Epithelial cell of esophagus (primary cell): ENCODE measurements at regions not wholly inside any gene's neighbourhood (a gene's known extent, or its start where the extent isn't known, plus 50 kb on each side); places are given as distances from the start of the nearest gene placed in this dataset.

Source experiments
- DNase-seq: peaks from one replicate; pipeline ENCODE4 v3.0.0; 2010; ENCODE audit warnings: low read depth
- H3K4me3 ChIP-seq: 2 replicates; pipeline ENCODE4 v1.5.1; 2011; ENCODE audit warnings: mild to moderate bottlenecking, low read length, control low read depth
- TF ChIP-seq, protein P1 (sequence below): IDR thresholded peaks from 2 replicates; pipeline ENCODE4 v1.5.1; 2011; ENCODE audit warnings: low read depth, mild to moderate bottlenecking, low read length, control low read depth, inconsistent platforms; ENCODE audit not compliant: insufficient read depth; ENCODE audit errors: missing control alignments

DNA sequence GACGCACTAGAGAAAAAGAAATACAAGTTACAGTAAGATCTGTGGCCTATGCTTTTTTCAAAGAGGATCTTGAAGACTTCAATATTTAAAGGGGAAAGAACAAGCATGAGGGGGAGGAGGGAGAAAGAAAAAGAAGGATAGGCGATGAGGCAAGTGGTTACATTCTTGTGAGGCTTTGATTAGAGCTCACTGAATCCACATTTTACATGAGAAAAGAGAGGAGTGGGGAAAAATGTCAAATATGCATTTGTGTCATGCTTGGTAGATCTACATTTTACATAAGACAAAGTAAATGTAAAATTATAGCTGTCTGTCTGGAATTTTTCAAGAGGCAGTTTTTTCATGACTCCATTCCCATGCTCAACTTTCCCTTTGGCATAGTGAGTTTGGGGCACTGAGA, 965.9 kb downstream of the FSTL5 start:
- TF ChIP-seq, protein P1, sequence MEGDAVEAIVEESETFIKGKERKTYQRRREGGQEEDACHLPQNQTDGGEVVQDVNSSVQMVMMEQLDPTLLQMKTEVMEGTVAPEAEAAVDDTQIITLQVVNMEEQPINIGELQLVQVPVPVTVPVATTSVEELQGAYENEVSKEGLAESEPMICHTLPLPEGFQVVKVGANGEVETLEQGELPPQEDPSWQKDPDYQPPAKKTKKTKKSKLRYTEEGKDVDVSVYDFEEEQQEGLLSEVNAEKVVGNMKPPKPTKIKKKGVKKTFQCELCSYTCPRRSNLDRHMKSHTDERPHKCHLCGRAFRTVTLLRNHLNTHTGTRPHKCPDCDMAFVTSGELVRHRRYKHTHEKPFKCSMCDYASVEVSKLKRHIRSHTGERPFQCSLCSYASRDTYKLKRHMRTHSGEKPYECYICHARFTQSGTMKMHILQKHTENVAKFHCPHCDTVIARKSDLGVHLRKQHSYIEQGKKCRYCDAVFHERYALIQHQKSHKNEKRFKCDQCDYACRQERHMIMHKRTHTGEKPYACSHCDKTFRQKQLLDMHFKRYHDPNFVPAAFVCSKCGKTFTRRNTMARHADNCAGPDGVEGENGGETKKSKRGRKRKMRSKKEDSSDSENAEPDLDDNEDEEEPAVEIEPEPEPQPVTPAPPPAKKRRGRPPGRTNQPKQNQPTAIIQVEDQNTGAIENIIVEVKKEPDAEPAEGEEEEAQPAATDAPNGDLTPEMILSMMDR: no peak
- no peak overlapping the region for H3K4me3 ChIP-seq
- DNase-seq: no peak

DNA sequence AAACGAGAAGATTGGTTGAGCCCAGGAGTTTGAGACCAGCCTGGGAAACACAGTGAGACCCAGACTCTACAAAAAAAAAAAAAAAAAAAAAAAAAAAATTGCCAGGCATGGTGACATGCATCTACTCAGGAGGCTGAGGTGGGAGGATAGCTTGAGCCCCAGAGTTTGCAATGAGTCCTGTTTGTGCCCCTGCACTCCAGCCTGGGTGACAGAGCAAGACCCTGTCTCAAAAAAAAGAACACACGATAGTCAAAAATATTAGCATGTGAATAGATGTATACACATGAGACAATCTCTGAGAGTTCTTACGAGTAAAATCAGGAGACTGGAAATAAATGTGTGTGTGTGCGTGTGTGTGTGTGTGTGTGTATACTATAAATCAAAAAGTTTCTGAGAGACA, 966.3 kb downstream of the FSTL5 start:
- TF ChIP-seq, protein P1: no peak
- no peak overlapping the region for H3K4me3 ChIP-seq
- DNase-seq: no peak

DNA sequence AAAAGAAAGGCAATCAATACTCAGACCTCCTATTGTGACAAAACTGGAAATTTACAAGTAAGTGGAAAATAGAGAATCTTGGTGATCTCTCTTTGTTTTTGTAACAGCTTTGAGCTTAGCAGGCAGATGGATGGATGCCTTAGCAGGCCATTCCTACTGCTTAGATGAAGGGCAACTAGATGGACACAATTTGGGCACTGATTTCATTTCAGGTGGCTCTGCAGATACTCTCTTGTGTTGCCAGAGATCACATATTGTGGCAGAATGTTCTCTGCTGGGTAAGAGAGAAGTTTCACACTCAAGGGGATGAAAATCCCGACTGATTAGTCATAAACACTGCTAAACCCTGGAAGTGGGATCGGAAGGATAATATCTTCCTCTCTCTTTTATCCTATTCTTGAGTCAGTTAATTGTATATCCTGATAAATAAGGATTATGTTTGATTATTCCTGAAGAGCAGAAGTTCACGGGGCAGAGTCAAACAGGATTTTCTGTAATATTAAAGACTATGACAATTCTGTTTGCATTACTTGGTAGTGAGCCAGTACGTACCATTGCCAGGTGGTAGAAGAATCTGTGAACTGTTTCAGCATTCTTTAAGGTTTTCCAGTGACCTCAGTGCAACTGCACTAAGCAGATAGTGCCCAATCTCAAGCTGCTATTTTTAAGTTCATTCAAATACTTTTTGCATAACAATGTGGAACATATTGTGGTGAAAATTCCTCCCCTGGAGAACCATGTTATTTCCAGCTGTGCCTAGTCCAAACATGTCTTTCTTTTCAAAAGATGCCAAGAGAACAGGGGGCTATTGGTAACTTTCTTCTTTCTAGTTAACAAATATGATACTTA, 974.3 kb downstream of the FSTL5 start:
- no peak overlapping the region for H3K4me3 ChIP-seq
- TF ChIP-seq, protein P1: no peak

DNA sequence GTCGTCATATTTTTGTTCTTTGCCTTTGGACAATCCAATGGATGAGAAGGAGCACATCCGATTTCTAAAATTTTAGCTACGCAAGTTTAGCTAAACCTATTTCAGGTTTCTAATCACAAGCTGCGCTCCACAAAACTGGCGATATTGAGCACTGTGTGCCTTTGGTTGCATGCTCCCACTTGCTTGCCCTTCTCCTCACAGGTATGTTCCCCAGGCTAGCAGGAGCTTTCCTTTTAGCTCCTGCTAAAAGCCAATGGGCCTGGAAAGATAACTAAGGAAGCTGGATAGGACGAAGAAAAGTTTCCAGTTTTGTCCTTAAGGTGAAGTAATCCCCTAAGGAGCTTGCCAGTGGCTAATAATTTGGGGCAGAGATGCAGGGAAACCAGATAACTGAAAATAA, 975.2 kb downstream of the FSTL5 start:
- no peak for DNase-seq
- H3K4me3 ChIP-seq: no peak overlapping the region
- TF ChIP-seq, protein P1: no peak

More for the DNA sequence above, 974.3 kb downstream of the FSTL5 start:
- DNase-seq: peak; percentile 16

DNA sequence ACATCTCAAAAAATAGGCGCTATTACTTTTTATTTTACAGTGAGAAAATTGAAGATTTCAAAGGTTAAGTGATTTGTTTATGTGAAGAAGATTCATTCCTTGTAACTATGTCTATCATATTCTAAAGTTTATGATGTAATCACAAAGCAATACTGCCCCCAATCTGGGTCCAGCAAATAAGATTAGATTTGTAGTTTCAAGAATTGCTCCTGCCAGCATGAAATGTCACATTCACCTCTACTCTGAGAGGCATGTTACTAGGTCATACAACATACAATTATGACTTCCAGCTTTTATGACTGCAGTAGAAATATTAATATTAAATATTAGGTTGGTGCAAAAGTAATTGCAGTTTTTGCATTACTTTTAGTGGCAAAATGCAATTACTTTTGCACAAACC, 976.2 kb downstream of the FSTL5 start:
- H3K4me3 ChIP-seq: no peak overlapping the region
- TF ChIP-seq, protein P1: no peak
- DNase-seq: no peak

DNA sequence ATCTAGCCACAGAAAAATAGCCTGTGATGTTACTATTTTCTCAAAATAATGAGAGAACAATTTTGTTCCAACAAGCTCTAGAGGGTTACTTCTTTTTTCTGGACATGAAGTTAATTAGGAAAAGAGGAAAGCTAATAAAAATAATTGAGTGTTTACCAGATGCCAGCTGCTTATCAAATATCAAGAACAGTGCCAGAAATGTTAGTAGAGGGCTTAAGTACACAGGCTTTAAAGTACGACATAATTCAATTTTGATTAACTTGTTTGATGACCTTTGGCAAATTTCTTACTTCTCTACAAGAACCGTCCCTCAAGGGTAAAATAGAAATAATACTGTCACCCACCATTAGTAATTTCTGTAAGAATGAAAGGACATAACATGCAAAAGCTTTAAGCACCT, 977.0 kb downstream of the FSTL5 start:
- no peak for DNase-seq
- H3K4me3 ChIP-seq: no peak overlapping the region
- TF ChIP-seq, protein P1: no peak

DNA sequence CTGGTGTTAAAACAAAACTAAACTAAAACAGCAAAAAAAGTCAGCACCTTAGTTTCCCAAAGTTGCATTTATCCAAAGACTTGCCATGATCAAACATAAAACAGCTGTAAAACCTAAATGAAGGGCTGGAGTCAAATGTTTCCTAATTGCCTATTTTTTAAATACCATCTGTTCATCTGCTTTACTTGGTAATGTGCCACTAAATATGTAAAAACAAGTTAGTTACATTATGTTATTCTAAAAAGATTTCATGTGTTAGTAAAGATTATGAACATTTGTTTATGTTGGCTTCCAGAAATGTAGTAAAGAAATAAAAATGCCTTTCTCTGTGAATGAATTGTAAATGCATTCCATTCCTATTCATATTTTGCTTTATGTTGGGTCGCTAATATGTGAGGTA, 977.8 kb downstream of the FSTL5 start:
- no peak overlapping the region for H3K4me3 ChIP-seq
- no peak for DNase-seq
- TF ChIP-seq, protein P1: no peak
